Lower leg skin (tissue), 3 donors: ENCODE measurements at regions not wholly inside any gene's neighbourhood (a gene's known extent, or its start where the extent isn't known, plus 50 kb on each side); places are given as distances from the start of the nearest gene placed in this dataset.

Experiments
- CTCF ChIP-seq, 3 donors: fragments of 450-650 bp; IDR thresholded peaks; one replicate each; pipeline ENCODE4 v1.5.1; 2016; ENCODE audit warnings: antibody characterized with exemption in 3 of 3, mild to moderate bottlenecking in 3 of 3, moderate library complexity in 2 of 3
- POLR2A ChIP-seq, 2 donors: fragments of 450-650 bp; IDR thresholded peaks; one replicate each; pipeline ENCODE4 v1.6.1; 2016 to 2017; ENCODE audit warnings: antibody characterized with exemption in 2 of 2, mild to moderate bottlenecking in 1 of 2, moderate library complexity in 1 of 2

GRCh38 chr5:82563745-82564144, 285.6 kb upstream of the RPS23 start:
- TF ChIP-seq CTCF (IDR thresholded peaks at IDR 0.05) (no peak), POLR2A (IDR thresholded peaks at IDR 0.05) (no peak)
